Small intestine (tissue), 7 donors: ENCODE measurements at regions not wholly inside any gene's neighbourhood (a gene's known extent, or its start where the extent isn't known, plus 50 kb on each side); places are given as distances from the start of the nearest gene placed in this dataset.
A peak's percentile ranks its signal among the peaks of the same experiment; 100 is the strongest.

Source experiments
- DNase-seq, 2 donors: peaks; one replicate each; pipeline versions ENCODE4 v3.0.0 to v3.0.0-alpha.2; 2013
- FAIRE-seq: peaks from 2 replicates; lab custom pipeline; 2012; peaks lifted over from hg19 to GRCh38; lab: Jason Lieb, UNC
- H3K27ac ChIP-seq, 3 donors: one replicate each; pipeline ENCODE4 v1.5.1; 2013; ENCODE audit warnings: low read length in 2 of 3, mild to moderate bottlenecking in 2 of 3, control low read depth in 1 of 3, inconsistent platforms in 1 of 3, low read depth in 1 of 3, moderate library complexity in 1 of 3
- H3K27me3 ChIP-seq, 3 donors: one replicate each; pipeline ENCODE4 v1.6.1; 2013; ENCODE audit warnings: low read length in 3 of 3, inconsistent platforms in 1 of 3; ENCODE audit not compliant: control insufficient read depth in 3 of 3, insufficient read depth in 3 of 3
- H3K36me3 ChIP-seq, 3 donors: one replicate each; pipeline ENCODE4 v1.6.1; 2013; ENCODE audit warnings: low read length in 3 of 3, inconsistent platforms in 1 of 3, low read depth in 1 of 3, mild to moderate bottlenecking in 1 of 3, moderate library complexity in 1 of 3; ENCODE audit not compliant: control insufficient read depth in 3 of 3, insufficient read depth in 2 of 3
- H3K4me1 ChIP-seq, 3 donors: one replicate each; pipeline ENCODE4 v1.6.1; 2013; ENCODE audit warnings: low read length in 2 of 3, inconsistent platforms in 1 of 3, low read depth in 1 of 3, mild to moderate bottlenecking in 1 of 3, moderate library complexity in 1 of 3; ENCODE audit not compliant: control insufficient read depth in 3 of 3, insufficient read depth in 2 of 3
- H3K4me3 ChIP-seq, 3 donors: one replicate each; pipeline ENCODE4 v1.5.1; 2013; ENCODE audit warnings: low read length in 3 of 3, control low read depth in 1 of 3, inconsistent platforms in 1 of 3, low read depth in 1 of 3, mild to moderate bottlenecking in 1 of 3, moderate library complexity in 1 of 3
- H3K9me3 ChIP-seq, 2 donors: one replicate each; pipeline ENCODE4 v1.6.1; 2013; ENCODE audit warnings: low read depth in 1 of 2, low read length in 1 of 2; ENCODE audit not compliant: control insufficient read depth in 2 of 2, insufficient read depth in 1 of 2
- WGBS, 3 donors: extraction: QIAGEN DNeasy Blood & Tissue Kit; methylation state at CpG; one replicate each; pipeline ENCODE4 v1.1.7; 2013; 5-methylcytosine and 5-hydroxymethylcytosine counted together
- donor health status: healthy with polysubstance abuse.
- donor health status: control.
- donor health status: control.
- donor health status: Bipolar disorder and iron deficiency.
- donor health status: healthy.

- no peak for FAIRE-seq
Measured at GRCh38 chr2:234823877-234824376, 127.9 kb upstream of the SH3BP4 start.

GRCh38 chr2:234823196-234823876, 128.5 kb upstream of the SH3BP4 start:
- Histone ChIP-seq H3K27ac (no peak overlapping the region), H3K9me3 (no peaks in the 10 kb centered on the region), H3K4me1 (peaks cover 0 to 8% (median 2%) of the 10 kb centered on the region in 3 donors), H3K4me3 (no peak overlapping the region), H3K36me3 (no peaks in the 10 kb centered on the region), H3K27me3 (no peaks in the 10 kb centered on the region)
- DNase-seq (no peak), FAIRE-seq (no peak)
- WGBS, 3 donors, result 70 to 87% (median 77%) methylated on average over 7 of the region's 7 CpGs

More at GRCh38 chr2:234823877-234824376, 127.9 kb upstream of the SH3BP4 start:
- H3K27me3 ChIP-seq, result no peaks in the 10 kb centered on the region
- H3K4me1 ChIP-seq, result peaks cover 0 to 8% (median 2%) of the 10 kb centered on the region in 3 donors
- 53 to 87% (median 63%) methylated on average over 2 of the region's 2 CpGs for WGBS, 3 donors
- DNase-seq, result peak in 1 of 2 donors; percentile 37
- no peaks in the 10 kb centered on the region for H3K9me3 ChIP-seq
- H3K36me3 ChIP-seq, result no peaks in the 10 kb centered on the region
- H3K27ac ChIP-seq, result no peak overlapping the region
- H3K4me3 ChIP-seq, result no peak overlapping the region

GRCh38 chr2:234821946-234822475, 129.8 kb upstream of the SH3BP4 start:
- H3K27me3 ChIP-seq, result no peaks in the 10 kb centered on the region
- H3K9me3 ChIP-seq, result no peaks in the 10 kb centered on the region
- no peaks in the 10 kb centered on the region for H3K36me3 ChIP-seq
- H3K27ac ChIP-seq, result no peak overlapping the region
- no peak for FAIRE-seq
- no peak overlapping the region for H3K4me3 ChIP-seq
- DNase-seq, result no peak
- 91 to 92% (median 92%) methylated on average over 1 of the region's 1 CpG for WGBS, 3 donors
- peaks cover 0 to 2% (median 0%) of the 10 kb centered on the region in 3 donors for H3K4me1 ChIP-seq

GRCh38 chr2:234818937-234819336, 132.9 kb upstream of the SH3BP4 start:
- Histone ChIP-seq H3K27me3 (peaks cover 0 to under 1% (median 0%) of the 10 kb centered on the region in 3 donors), H3K4me1 (no peaks in the 10 kb centered on the region), H3K4me3 (no peak overlapping the region), H3K9me3 (no peaks in the 10 kb centered on the region), H3K27ac (no peak overlapping the region), H3K36me3 (no peaks in the 10 kb centered on the region)
- no peak for FAIRE-seq
- 68 to 85% (median 79%) methylated on average over 3 of the region's 3 CpGs for WGBS, 3 donors
- no peak for DNase-seq

- H3K27me3 ChIP-seq, result peaks cover 0 to 2% (median 0%) of the 10 kb centered on the region in 3 donors
- DNase-seq, result no peak
- no peak for FAIRE-seq
- no peak overlapping the region for H3K27ac ChIP-seq
- H3K36me3 ChIP-seq, result no peaks in the 10 kb centered on the region
- 76 to 82% (median 81%) methylated on average over 10 of the region's 10 CpGs for WGBS, 3 donors
- H3K9me3 ChIP-seq, result no peaks in the 10 kb centered on the region
- no peak overlapping the region for H3K4me3 ChIP-seq
- no peaks in the 10 kb centered on the region for H3K4me1 ChIP-seq
Measured at GRCh38 chr2:234816491-234816890, 135.3 kb upstream of the SH3BP4 start.

- no peak for FAIRE-seq
- WGBS, 3 donors, result 62 to 71% (median 68%) methylated on average over 4 of the region's 4 CpGs
- H3K27me3 ChIP-seq, result peaks cover 0 to 2% (median 0%) of the 10 kb centered on the region in 3 donors
- no peaks in the 10 kb centered on the region for H3K4me1 ChIP-seq
- no peaks in the 10 kb centered on the region for H3K36me3 ChIP-seq
- no peaks in the 10 kb centered on the region for H3K9me3 ChIP-seq
- DNase-seq, result no peak
- no peak overlapping the region for H3K27ac ChIP-seq
- no peak overlapping the region for H3K4me3 ChIP-seq
Measured at GRCh38 chr2:234816056-234816455, 135.8 kb upstream of the SH3BP4 start.

- no peak overlapping the region for H3K4me3 ChIP-seq
- no peaks in the 10 kb centered on the region for H3K36me3 ChIP-seq
- WGBS, 3 donors, result 72 to 79% (median 79%) methylated on average over 5 of the region's 5 CpGs
- no peaks in the 10 kb centered on the region for H3K9me3 ChIP-seq
- no peak for DNase-seq
- H3K4me1 ChIP-seq, result no peaks in the 10 kb centered on the region
- H3K27me3 ChIP-seq, result peaks cover 0 to 2% (median 0%) of the 10 kb centered on the region in 3 donors
- no peak overlapping the region for H3K27ac ChIP-seq
- no peak for FAIRE-seq
Measured at GRCh38 chr2:234814374-234814773, 137.4 kb upstream of the SH3BP4 start.

GRCh38 chr2:234812851-234813250, 139.0 kb upstream of the SH3BP4 start:
- DNase-seq, result no peak
- 68 to 74% (median 70%) methylated on average over 2 of the region's 2 CpGs for WGBS, 3 donors
- H3K36me3 ChIP-seq, result no peaks in the 10 kb centered on the region
- no peak overlapping the region for H3K4me3 ChIP-seq
- H3K27me3 ChIP-seq, result peaks cover 0 to 2% (median 0%) of the 10 kb centered on the region in 3 donors
- no peaks in the 10 kb centered on the region for H3K9me3 ChIP-seq
- no peaks in the 10 kb centered on the region for H3K4me1 ChIP-seq
- no peak for FAIRE-seq
- H3K27ac ChIP-seq, result no peak overlapping the region
